ENCODE measurements at regions not wholly inside any gene's neighbourhood (a gene's known extent, or its start where the extent isn't known, plus 50 kb on each side); places are given as distances from the start of the nearest gene placed in this dataset.

- H3K9ac ChIP-seq (ENCODE audit: low read depth, low read length), result no peak overlapping the region
- H2BK20ac ChIP-seq (ENCODE audit: low read depth, low read length), result no peak overlapping the region
- H3K4me1 ChIP-seq (ENCODE audit: control insufficient read depth, insufficient read depth, low read length), result peaks cover 2% of the 10 kb centered on the region; the same call in 1 of the 2 replicates
- H2AK5ac ChIP-seq (ENCODE audit: low read depth, low read length), result no peak overlapping the region
- no peaks in the 10 kb centered on the region for H3K9me3 ChIP-seq (ENCODE audit: control insufficient read depth, insufficient read depth, low read length)
- H2BK120ac ChIP-seq (ENCODE audit: low read depth, low read length), result no peak overlapping the region
- no peak overlapping the region for H3K27ac ChIP-seq (ENCODE audit: insufficient read depth, low read length)
- H3K56ac ChIP-seq (ENCODE audit: extremely low read depth, insufficient read depth, low read length), result no peak overlapping the region
- no peaks in the 10 kb centered on the region for H3K79me1 ChIP-seq (ENCODE audit: low read depth in 1 of 2, low read length in 2 of 2)
- TF ChIP-seq BHLHE40 (IDR thresholded peaks at IDR 0.05; ENCODE audit: low read depth, low read length) (no peak), RFX5 (IDR thresholded peaks at IDR 0.05; ENCODE audit: low read depth, low read length) (no peak), MXI1 (IDR thresholded peaks at IDR 0.05; ENCODE audit: borderline replicate concordance, low read depth, low read length) (no peak), CEBPB (IDR thresholded peaks at IDR 0.05; ENCODE audit: low read depth, low read length) (no peak), FOS (IDR thresholded peaks at IDR 0.05; ENCODE audit: low read depth, low read length) (no peak), NFE2L2 (IDR thresholded peaks at IDR 0.05; ENCODE audit: low read depth, low read length) (no peak), ELK1 (IDR thresholded peaks at IDR 0.05; ENCODE audit: borderline replicate concordance, low read depth, low read length) (no peak)
- TF ChIP-seq, protein P1, sequence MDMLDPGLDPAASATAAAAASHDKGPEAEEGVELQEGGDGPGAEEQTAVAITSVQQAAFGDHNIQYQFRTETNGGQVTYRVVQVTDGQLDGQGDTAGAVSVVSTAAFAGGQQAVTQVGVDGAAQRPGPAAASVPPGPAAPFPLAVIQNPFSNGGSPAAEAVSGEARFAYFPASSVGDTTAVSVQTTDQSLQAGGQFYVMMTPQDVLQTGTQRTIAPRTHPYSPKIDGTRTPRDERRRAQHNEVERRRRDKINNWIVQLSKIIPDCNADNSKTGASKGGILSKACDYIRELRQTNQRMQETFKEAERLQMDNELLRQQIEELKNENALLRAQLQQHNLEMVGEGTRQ (IDR thresholded peaks at IDR 0.05; ENCODE audit: low read depth, low read length), result no peak
- no peak overlapping the region for H3K4me3 ChIP-seq (ENCODE audit: insufficient read depth, low read depth, low read length)
- ATAC-seq (ENCODE audit: low read depth) (no peak), DNase-seq (no peak)
- no TSS peak for BruUV-seq (replicated peaks)
- no peak overlapping the region for H3K4me2 ChIP-seq (ENCODE audit: low read depth, low read length)
- CTCF ChIA-PET, result no interaction called here
- no peak overlapping the region for H4K91ac ChIP-seq (ENCODE audit: insufficient read depth, low read depth, low read length)
- H2BK5ac ChIP-seq (ENCODE audit: low read depth, low read length, poor library complexity, severe bottlenecking), result no peak overlapping the region
- no peaks in the 10 kb centered on the region for H4K20me1 ChIP-seq (ENCODE audit: insufficient read depth, low read length)
- H3K18ac ChIP-seq (ENCODE audit: low read depth, low read length), result no peak overlapping the region
- no peak overlapping the region for H2AK9ac ChIP-seq (replicated peaks; ENCODE audit: low read depth, low read length, poor library complexity)
- WGBS, 2 experiments (ENCODE audit: extremely low coverage in 2 of 2, insufficient read length in 1 of 2), result no CpG with 5 or more reads among the region's 7 CpGs
- H2AFZ ChIP-seq (replicated peaks; ENCODE audit: low read length, poor library complexity), result no peak overlapping the region
- H3K23ac ChIP-seq (ENCODE audit: low read depth, low read length), result no peak overlapping the region
- H3K14ac ChIP-seq (replicated peaks; ENCODE audit: low read depth, low read length), result no peak overlapping the region
- intact Hi-C loops (cut with micrococcal nuclease) (no loop called here), in situ Hi-C loops (cut with MboI; ENCODE audit: low sequenced_read_pairs) (no loop called here), dilution Hi-C loops (cut with HindIII; ENCODE audit: low sequenced_read_pairs, unreplicated experiment) (no loop called here)
- no peak overlapping the region for H3K4ac ChIP-seq (ENCODE audit: low read depth, low read length)
- peaks cover 13% of the 10 kb centered on the region for H3K27me3 ChIP-seq (ENCODE audit: control insufficient read depth, insufficient read depth, low read length)
- H2BK15ac ChIP-seq (ENCODE audit: low read depth, low read length), result no peak overlapping the region
- no peaks in the 10 kb centered on the region for H3K9me1 ChIP-seq (ENCODE audit: insufficient read depth, low read length)
- POLR2A ChIA-PET (ENCODE audit: unreplicated experiment), result no interaction called here
- no peak overlapping the region for H4K8ac ChIP-seq (ENCODE audit: low read depth in 2 of 2, low read length in 2 of 2)
- no peak overlapping the region for H4K5ac ChIP-seq (ENCODE audit: low read depth, low read length)
- H3K36me3 ChIP-seq (ENCODE audit: control insufficient read depth, insufficient read depth, low read length), result no peaks in the 10 kb centered on the region
These were observed 333.1 kb upstream of the KLF3 start for GRCh38 chr4:38330936-38331335.

Data from IMR-90 (cell line).